A549 (cell line): ENCODE measurements at regions not wholly inside any gene's neighbourhood (a gene's known extent, or its start where the extent isn't known, plus 50 kb on each side); places are given as distances from the start of the nearest gene placed in this dataset.

ENCODE experiments used
- CBX2 ChIP-seq: fragments of 200-600 bp; sonication (generic); IDR thresholded peaks from 2 replicates; pipeline ENCODE4 v1.6.1; 2016; ENCODE audit warnings: low read depth, mild to moderate bottlenecking, borderline replicate concordance
- CTCF ChIP-seq: fragments of >200 bp; sonication (Bioruptor Twin); formaldehyde crosslinking; IDR thresholded peaks from 3 replicates; pipeline ENCODE4 v1.5.1; 2016
- EP300 ChIP-seq, 2 experiments: fragments of >200 bp; sonication (Bioruptor Twin); formaldehyde crosslinking; IDR thresholded peaks; 2 replicates in 1 of 2; 3 replicates in 1 of 2; pipeline ENCODE4 v1.6.1; 2016 to 2017
- HDAC2 ChIP-seq: fragments of 200-600 bp; sonication (generic); IDR thresholded peaks from 2 replicates; pipeline ENCODE4 v1.6.1; 2016
- MAX ChIP-seq: IDR thresholded peaks from 2 replicates; pipeline ENCODE4 v1.6.1; 2012

GRCh38 chr20:52789716-52790115 lies 182.4 kb upstream of the TSHZ2 start:
- TF ChIP-seq HDAC2 (no peak), EP300 (IDR thresholded peaks at IDR 0.05) (no peak), MAX (no peak), CBX2 (no peak), CTCF (no peak)
